Right lung (tissue), 2 donors: ENCODE measurements at regions not wholly inside any gene's neighbourhood (a gene's known extent, or its start where the extent isn't known, plus 50 kb on each side); places are given as distances from the start of the nearest gene placed in this dataset.

Source experiments
- DNase-seq, 2 donors: peaks; one replicate each; pipeline ENCODE4 v3.0.0-alpha.2; 2013

DNA sequence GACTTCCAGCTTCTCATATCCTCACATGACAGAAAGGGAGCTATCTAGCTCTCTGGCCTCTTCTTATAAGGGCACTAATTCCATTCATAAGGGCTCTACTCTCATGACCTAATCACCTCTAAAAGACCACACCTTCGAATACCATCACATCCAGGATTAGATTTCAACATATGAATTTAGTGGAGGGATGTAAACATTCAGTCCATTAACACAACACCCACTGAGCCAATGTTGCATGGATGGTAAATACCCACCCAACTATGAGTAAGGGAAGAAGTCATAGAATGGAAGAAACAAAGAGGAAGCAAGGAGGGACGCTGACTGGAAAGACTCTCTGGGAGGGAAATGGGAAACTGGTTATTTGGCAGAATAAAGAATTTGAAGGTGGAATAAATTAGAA, 112.6 kb upstream of the CCDC112 start:
- no peak for DNase-seq

GRCh38 chr5:115402822-115403577, 106.5 kb upstream of the CCDC112 start:
- no peak for DNase-seq

DNA sequence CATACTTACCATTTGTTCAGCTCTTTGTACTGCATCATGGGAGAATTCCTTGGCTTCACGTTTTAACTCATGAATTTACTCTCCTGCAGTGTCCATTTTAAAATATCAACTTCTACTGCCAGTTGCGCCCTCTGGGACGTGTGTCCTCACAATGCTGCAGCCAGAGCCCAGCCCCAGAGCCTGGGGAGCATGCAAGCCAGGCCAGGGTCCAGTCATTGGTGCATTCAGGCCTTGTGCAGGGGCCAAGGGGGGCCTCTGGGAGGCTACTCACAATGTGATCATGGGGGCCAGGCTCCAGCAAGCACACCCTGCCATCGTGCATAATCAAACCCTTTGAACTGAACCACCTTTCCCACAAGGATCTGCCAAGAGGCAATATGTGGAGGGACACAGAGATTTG, 105.6 kb upstream of the CCDC112 start:
- no peak for DNase-seq

DNA sequence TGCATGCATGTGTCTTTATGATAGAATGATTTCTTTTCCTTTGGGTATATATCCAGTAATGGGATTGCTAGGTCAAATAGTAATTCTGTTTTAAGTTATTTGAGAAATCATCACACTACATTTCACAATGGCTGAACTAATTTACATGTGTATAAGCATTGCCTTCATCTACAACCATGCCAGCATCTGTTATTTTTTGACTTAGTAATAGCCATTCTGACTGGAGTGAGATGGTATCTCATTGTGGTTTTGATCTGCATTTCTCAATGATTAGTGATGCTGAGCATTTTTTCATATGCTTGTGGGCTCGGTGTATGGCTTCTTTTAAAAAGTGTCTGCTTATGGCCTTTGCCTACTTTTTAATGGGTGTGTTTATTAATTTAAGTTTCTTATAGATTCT, 102.3 kb upstream of the CCDC112 start:
- DNase-seq: no peak

GRCh38 chr5:115396688-115397087, 100.2 kb upstream of the CCDC112 start:
- no peak for DNase-seq

DNA sequence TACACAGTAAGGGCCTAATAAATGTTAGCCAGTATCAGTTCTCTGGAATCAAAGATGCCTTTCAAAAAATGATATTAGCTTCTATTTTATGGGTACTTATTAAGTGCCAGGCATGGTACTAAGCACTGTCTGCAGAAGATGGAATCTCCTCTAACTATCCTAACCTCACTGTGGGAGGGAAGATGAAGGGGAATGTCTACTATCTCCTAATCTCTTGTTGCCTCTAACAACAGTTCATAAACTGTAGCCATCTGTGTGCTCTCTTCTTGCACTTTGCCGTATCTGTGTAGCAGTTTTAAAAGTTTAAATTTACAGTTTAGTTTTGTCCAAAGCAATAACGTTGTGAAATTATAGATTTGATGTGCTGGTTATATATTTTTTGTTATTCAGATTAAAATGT, 99.6 kb upstream of the CCDC112 start:
- no peak for DNase-seq

DNA sequence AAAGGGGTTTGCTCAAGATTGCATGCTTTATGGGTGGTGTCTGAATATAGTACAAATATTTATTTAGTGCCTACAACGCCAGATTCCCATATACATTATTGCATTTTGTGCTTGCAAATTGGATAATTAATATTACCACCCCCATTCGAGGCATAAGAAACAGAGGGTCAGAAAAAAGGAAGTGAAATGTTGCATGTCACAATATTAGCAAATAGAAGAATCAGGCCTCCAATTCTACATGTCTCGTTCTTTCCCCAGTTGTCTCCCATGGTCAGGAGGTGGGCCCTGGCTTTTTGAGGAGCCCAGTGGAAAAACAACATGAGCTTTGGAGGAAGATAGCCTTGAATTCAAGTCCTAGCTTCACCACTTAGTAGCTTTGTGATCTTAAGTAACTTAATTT, 98.1 kb upstream of the CCDC112 start:
- DNase-seq: no peak

- DNase-seq: no peak
Measured at GRCh38 chr5:115393239-115393638, 96.8 kb upstream of the CCDC112 start.

DNA sequence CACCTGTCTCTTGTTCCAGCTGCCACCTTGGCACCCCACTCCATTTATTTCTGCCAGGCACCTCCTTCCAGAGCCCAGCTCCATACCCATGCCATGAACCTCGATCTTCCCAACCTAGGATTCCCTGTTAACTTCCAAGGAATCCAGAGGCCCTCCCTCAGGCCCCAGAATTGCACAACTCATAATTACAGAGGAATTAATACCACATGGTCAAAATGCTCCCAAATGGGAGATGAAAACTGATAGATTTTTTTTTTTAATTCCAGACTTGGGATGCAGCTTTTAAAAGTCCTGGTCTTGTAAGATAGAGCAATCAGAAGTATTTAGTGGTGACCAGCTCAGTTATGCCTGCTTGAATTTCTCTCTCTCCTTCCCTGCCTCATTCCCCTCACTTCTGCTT, 96.2 kb upstream of the CCDC112 start:
- no peak for DNase-seq

DNA sequence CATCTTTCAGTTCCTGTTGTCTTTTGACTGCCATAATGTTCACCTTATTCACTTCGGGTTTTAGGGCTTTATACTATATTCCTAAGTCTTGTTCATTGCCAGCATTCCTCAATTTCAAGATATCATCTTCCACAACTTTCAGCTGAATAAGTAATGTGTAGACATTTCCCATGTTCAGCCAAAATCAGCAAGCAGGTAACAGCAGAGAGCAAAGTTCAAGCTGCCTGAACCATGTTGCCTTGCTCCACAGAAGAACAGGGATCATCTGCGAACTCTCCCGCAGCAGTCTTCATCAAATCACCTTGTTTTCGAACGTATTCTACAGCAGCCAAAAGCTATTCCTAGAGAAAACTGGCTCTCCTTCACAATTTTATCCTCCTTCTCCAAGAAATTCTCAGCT, 95.3 kb upstream of the CCDC112 start:
- DNase-seq: no peak

DNA sequence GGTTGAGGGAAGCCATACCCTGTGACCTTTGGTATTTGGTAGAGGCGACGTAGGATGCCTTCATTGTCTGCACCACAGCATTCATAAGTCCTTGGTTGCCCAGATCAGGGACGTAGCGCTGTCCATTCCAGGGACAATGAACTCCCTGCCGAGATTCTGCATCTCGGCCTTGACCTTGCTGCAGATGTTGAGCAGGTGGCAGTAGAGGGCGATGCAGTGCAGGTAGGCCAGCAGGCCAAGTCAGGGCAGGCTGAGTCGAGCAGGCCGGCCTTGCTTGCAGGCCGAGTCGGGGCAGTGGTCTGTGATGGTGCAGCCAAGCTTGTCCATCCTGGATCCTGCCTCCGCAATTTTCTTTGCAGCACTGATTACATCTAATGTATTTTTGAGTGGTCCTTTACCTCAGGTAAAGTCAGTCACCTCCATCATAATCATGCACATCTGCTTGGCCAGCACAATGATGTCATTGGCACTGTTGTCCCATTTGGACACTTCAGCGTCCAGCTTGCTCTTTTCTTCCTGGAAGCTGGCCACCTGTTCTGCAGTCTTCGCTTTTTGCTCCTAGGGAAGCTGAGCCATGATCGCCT, 93.4 kb upstream of the CCDC112 start:
- DNase-seq: no peak

GRCh38 chr5:115389034-115389798, 92.8 kb upstream of the CCDC112 start:
- DNase-seq: no peak

DNA sequence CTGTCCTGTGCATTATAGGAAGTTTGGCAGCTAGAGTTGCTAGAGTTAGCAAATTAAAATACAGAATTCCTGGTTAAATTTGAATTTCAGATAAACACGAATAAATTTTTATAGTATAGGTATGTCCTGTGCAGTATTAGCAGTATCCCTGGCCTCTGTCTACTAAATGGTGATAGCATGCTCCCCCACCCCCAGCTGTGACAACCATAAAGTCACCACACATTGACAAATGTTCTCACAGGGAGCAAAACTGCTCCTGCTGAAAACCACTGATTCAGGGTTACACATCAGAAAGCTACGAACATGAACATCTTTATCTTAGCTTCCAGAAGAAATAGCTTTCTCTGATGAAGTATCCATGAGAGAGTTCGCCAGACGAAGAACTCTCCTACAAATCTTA, 91.8 kb upstream of the CCDC112 start:
- DNase-seq: no peak

- no peak for DNase-seq
Measured at GRCh38 chr5:115387816-115388215, 91.4 kb upstream of the CCDC112 start.

- no peak for DNase-seq
Measured at GRCh38 chr5:115386657-115387056, 90.2 kb upstream of the CCDC112 start.

- DNase-seq: no peak
Measured at GRCh38 chr5:115384587-115385375, 88.3 kb upstream of the CCDC112 start.

DNA sequence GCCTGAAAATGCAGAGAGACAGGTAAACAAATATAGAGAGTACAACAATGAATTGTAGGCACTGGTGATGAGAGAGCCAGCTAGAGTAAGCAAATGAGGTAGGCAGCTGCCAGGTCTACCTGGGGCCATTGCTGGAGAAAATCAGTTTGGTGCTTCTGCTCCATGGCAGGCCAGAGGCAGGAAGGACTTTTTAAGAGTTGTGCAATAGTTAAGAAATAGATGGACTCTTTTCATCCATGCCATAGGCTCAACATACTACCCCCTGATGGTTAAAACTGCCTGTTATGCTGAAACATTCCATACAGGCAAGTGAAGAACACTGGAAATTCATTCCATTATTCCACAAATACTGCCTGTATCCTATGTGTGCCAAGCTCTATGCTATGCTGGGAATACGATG, 86.5 kb upstream of the CCDC112 start:
- DNase-seq: no peak

GRCh38 chr5:115381911-115382662, 85.6 kb upstream of the CCDC112 start:
- DNase-seq: no peak

- no peak for DNase-seq
Measured at GRCh38 chr5:115379622-115380344, 83.3 kb upstream of the CCDC112 start.

DNA sequence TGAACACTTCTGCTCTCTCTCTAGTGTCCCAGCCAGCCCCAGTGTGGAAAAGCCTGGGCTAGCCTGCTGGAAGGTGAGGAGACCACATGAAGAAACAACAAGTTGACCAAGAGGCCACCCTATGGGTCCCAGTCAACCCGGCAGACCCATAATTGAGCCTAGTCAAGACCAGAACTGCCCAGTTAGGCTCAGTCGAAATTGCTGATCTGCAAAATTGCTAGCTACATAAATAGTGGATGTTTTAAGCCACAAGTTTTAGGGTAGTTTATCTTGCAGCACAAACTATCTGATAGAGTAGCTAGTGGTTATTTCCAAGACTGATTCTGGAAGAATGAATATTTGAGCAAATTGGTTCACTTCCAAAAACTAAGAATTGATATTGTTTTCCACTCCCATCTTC, 82.3 kb upstream of the CCDC112 start:
- DNase-seq: no peak
